Natural killer cell (primary cell): ENCODE measurements at regions not wholly inside any gene's neighbourhood (a gene's known extent, or its start where the extent isn't known, plus 50 kb on each side); places are given as distances from the start of the nearest gene placed in this dataset.

Source experiments
- ATAC-seq, 3 donors: fragments of 150-1000 bp in 2 of 3; fragments of 200-7000 bp in 1 of 3; cut with Tn5 transposase; 1 replicate in 1 of 3; 2 replicates in 2 of 3; pipeline ENCODE4 v1.10.0; 2021; ENCODE audit warnings: mild to moderate bottlenecking in 2 of 3, moderate library complexity in 2 of 3
- DNase-seq, 2 donors: peaks; one replicate each; pipeline versions ENCODE4 v3.0.0 to v3.0.0-alpha.2; 2013 to 2021; ENCODE audit warnings: mixed read lengths in 1 of 2
- H3K27ac ChIP-seq: one replicate; pipeline ENCODE4 v1.5.1; 2013; ENCODE audit warnings: mild to moderate bottlenecking, low read length
- H3K27me3 ChIP-seq: one replicate; pipeline ENCODE4 v1.6.1; 2013; ENCODE audit warnings: low read length; ENCODE audit not compliant: control insufficient read depth, insufficient read depth
- H3K36me3 ChIP-seq: one replicate; pipeline ENCODE4 v1.6.1; 2013; ENCODE audit warnings: low read length; ENCODE audit not compliant: control insufficient read depth, insufficient read depth
- H3K4me1 ChIP-seq: one replicate; pipeline ENCODE4 v1.6.1; 2013; ENCODE audit warnings: low read length; ENCODE audit not compliant: control insufficient read depth, insufficient read depth
- H3K4me3 ChIP-seq: one replicate; pipeline ENCODE4 v1.5.1; 2013; ENCODE audit warnings: low read length
- H3K9me3 ChIP-seq: one replicate; pipeline ENCODE4 v1.6.1; 2013; ENCODE audit warnings: low read length; ENCODE audit not compliant: control insufficient read depth, insufficient read depth
- H3K27ac Mint-ChIP-seq, 2 donors: one replicate each; pipeline ENCODE4 v1.8.0; 2022; ENCODE audit warnings: mild to moderate bottlenecking in 2 of 2, mixed read lengths in 2 of 2, moderate library complexity in 1 of 2
- H3K27me3 Mint-ChIP-seq, 2 donors: one replicate each; pipeline ENCODE4 v1.8.0; 2022; ENCODE audit warnings: low read depth in 2 of 2, mixed read lengths in 2 of 2
- H3K36me3 Mint-ChIP-seq: one replicate; pipeline ENCODE4 v1.8.0; 2022; ENCODE audit warnings: mixed read lengths
- H3K4me1 Mint-ChIP-seq, 2 donors: one replicate each; pipeline ENCODE4 v1.8.0; 2022; ENCODE audit warnings: mixed read lengths in 2 of 2
- H3K4me3 Mint-ChIP-seq: one replicate; pipeline ENCODE4 v1.8.0; 2022; ENCODE audit warnings: mild to moderate bottlenecking, moderate library complexity, mixed read lengths
- H3K9me3 Mint-ChIP-seq, 2 donors: one replicate each; pipeline ENCODE4 v1.8.0; 2022; ENCODE audit warnings: mixed read lengths in 2 of 2
- CTCF ChIP-seq: fragments of 200-600 bp; IDR thresholded peaks from one replicate; pipeline ENCODE4 v1.8.0; 2022; ENCODE audit warnings: antibody characterized with exemption
- WGBS: methylation state at CpG from one replicate; pipeline ENCODE4 v1.1.7; 2013; ENCODE audit warnings: missing lambda C conversion rate; ENCODE audit not compliant: insufficient coverage; 5-methylcytosine and 5-hydroxymethylcytosine counted together
- intact Hi-C: fragments of 100-400 bp; cut with micrococcal nuclease; formaldehyde crosslinking; loops from one replicate; pipeline ENCODE4 v1.14.2; 2022

DNA sequence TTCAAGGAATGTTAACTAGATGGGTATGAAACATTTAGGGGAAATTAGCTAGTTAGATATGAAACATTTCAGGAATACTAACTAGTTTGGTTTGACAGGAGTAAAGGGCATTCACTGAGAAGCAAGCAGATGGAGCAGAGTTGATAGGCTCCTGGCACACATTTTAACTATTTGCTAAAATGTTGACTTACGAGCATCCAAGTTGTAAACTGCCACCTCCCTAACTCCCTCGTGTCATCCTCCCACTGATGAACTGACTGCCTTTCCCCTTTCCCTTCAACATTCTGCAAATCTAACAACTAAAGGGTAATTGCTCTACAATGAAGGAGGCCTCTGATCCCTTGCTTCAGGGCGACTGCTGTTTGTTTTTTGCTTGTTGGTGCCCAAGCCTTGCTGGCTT is 580.4 kb upstream of the FAM98A start:
- H3K27ac Mint-ChIP-seq = no peak overlapping the region
- H3K9me3 ChIP-seq = no peaks in the 10 kb centered on the region
- H3K9me3 Mint-ChIP-seq = peaks cover 10 to 13% of the 10 kb centered on the region in 2 donors
- H3K36me3 Mint-ChIP-seq = no peaks in the 10 kb centered on the region
- no peak overlapping the region for H3K4me3 Mint-ChIP-seq
- no peak for ATAC-seq
- intact Hi-C loops = no loop called here
- H3K27me3 Mint-ChIP-seq = no peaks in the 10 kb centered on the region
- no peaks in the 10 kb centered on the region for H3K4me1 Mint-ChIP-seq
- H3K36me3 ChIP-seq = no peaks in the 10 kb centered on the region
- no peak for DNase-seq
- no peak overlapping the region for H3K27ac ChIP-seq
- no peak for TF ChIP-seq CTCF
- no peak overlapping the region for H3K4me3 ChIP-seq
- H3K4me1 ChIP-seq = no peaks in the 10 kb centered on the region
- 67% methylated on average over 3 of the region's 3 CpGs for WGBS
- H3K27me3 ChIP-seq = no peaks in the 10 kb centered on the region

DNA sequence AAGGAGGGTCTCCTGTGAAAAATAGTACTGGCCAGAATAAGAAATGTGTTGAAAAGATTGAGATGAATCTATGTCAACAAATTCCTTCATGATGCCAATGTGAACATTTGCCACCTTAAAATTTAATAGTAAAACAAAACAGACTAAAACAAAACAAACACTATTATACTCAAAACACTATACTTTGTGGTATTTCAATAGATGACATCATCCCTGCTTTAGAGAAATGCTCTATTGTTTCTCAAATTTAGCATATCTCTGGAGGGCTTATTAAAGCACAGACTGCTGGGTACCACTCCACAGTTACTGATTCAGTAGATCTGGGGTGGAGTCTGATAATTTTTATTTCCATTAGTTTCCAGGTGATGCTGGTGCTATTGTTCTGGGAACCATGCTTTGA is 579.4 kb upstream of the FAM98A start:
- H3K4me1 Mint-ChIP-seq = no peaks in the 10 kb centered on the region
- intact Hi-C loops = no loop called here
- H3K27ac Mint-ChIP-seq = no peak overlapping the region
- Histone ChIP-seq H3K4me3 (no peak overlapping the region), H3K9me3 (no peaks in the 10 kb centered on the region), H3K36me3 (no peaks in the 10 kb centered on the region), H3K27me3 (no peaks in the 10 kb centered on the region), H3K27ac (no peak overlapping the region), H3K4me1 (no peaks in the 10 kb centered on the region)
- no peak for DNase-seq
- no peaks in the 10 kb centered on the region for H3K27me3 Mint-ChIP-seq
- TF ChIP-seq CTCF = no peak
- H3K36me3 Mint-ChIP-seq = no peaks in the 10 kb centered on the region
- H3K9me3 Mint-ChIP-seq = peaks cover 10 to 14% of the 10 kb centered on the region in 2 donors
- no peak overlapping the region for H3K4me3 Mint-ChIP-seq
- ATAC-seq = no peak

GRCh38 chr2:34176693-34177092 is 577.6 kb upstream of the FAM98A start:
- Histone ChIP-seq H3K36me3 (no peaks in the 10 kb centered on the region), H3K4me3 (no peak overlapping the region), H3K27ac (no peak overlapping the region), H3K27me3 (no peaks in the 10 kb centered on the region), H3K9me3 (no peaks in the 10 kb centered on the region), H3K4me1 (no peaks in the 10 kb centered on the region)
- Mint-ChIP-seq H3K27ac (no peak overlapping the region), H3K4me1 (no peaks in the 10 kb centered on the region), H3K4me3 (no peak overlapping the region), H3K27me3 (no peaks in the 10 kb centered on the region), H3K9me3 (peaks cover 10 to 14% of the 10 kb centered on the region in 2 donors), H3K36me3 (no peaks in the 10 kb centered on the region)
- DNase-seq (no peak), ATAC-seq (no peak)
- intact Hi-C loops = no loop called here
- no peak for TF ChIP-seq CTCF

DNA sequence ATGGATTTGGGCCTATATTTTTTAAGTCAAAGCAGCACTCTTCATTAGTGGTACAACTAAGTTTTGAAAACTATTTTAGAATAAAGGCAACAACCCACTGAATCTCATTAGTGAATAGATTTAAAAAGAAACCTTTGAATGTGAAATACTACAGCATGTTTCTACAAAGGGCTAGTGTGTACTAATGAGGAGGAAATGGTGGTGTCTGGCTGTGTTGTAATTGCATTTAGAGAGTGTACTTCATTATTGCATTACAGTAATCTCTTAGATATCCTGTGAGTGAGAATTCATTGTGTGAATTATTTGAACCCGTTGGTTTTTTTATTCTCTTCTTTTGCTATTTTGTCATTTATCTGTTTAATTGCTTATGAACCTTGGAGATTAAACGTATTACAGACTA is 575.4 kb upstream of the FAM98A start:
- Mint-ChIP-seq H3K27ac (no peak overlapping the region), H3K4me3 (no peak overlapping the region), H3K27me3 (no peaks in the 10 kb centered on the region), H3K9me3 (peaks cover 12 to 13% of the 10 kb centered on the region in 2 donors), H3K4me1 (no peaks in the 10 kb centered on the region), H3K36me3 (no peaks in the 10 kb centered on the region)
- Histone ChIP-seq H3K4me3 (no peak overlapping the region), H3K4me1 (no peaks in the 10 kb centered on the region), H3K36me3 (no peaks in the 10 kb centered on the region), H3K27ac (no peak overlapping the region), H3K9me3 (peaks cover 2% of the 10 kb centered on the region), H3K27me3 (no peaks in the 10 kb centered on the region)
- no peak for ATAC-seq
- no CpG with 5 or more reads among the region's 2 CpGs for WGBS
- DNase-seq = no peak
- no peak for TF ChIP-seq CTCF
- intact Hi-C loops = no loop called here
